ENCODE measurements at regions not wholly inside any gene's neighbourhood (a gene's known extent, or its start where the extent isn't known, plus 50 kb on each side); places are given as distances from the start of the nearest gene placed in this dataset.

GRCh38 chr5:50934343-50934742 is 267.9 kb downstream of the PARP8 start:
- Histone ChIP-seq H2BK12ac (ENCODE audit: low read depth, low read length) (no peak overlapping the region), H2AFZ (ENCODE audit: low read length) (no peak overlapping the region), H3K9ac (replicated peaks in 1 of 4; ENCODE audit: extremely low read depth in 1 of 4, low read depth in 3 of 4, low read length in 3 of 4) (no peak overlapping the region), H3K56ac (replicated peaks; ENCODE audit: insufficient read length, low read depth, low read length) (no peak overlapping the region), H3K23me2 (ENCODE audit: low read depth, low read length) (no peaks in the 10 kb centered on the region), H3K4ac (replicated peaks; ENCODE audit: insufficient read length, low read depth, low read length) (no peak overlapping the region), H4K91ac (replicated peaks; ENCODE audit: insufficient read length, low read length) (no peak overlapping the region), H3K79me2 (ENCODE audit: control insufficient read depth in 1 of 2, insufficient read depth in 2 of 2, low read length in 2 of 2) (no peaks in the 10 kb centered on the region), H3K79me1 (ENCODE audit: low read depth, low read length) (no peaks in the 10 kb centered on the region), H3K23ac (ENCODE audit: insufficient read length) (no peak overlapping the region), H3K4me3 (ENCODE audit: extremely low read depth in 1 of 4, insufficient read depth in 2 of 4, low read depth in 3 of 4, low read length in 4 of 4) (no peak overlapping the region), H3K9me3 (ENCODE audit: insufficient read depth in 2 of 2, low read depth in 1 of 2, low read length in 1 of 2) (no peaks in the 10 kb centered on the region), H3K36me3 (ENCODE audit: control insufficient read depth in 2 of 4, insufficient read depth in 4 of 4, low read length in 3 of 4) (no peaks in the 10 kb centered on the region), H3K18ac (ENCODE audit: extremely low read depth, low read length) (no peak overlapping the region), H2BK120ac (replicated peaks; ENCODE audit: low read depth, low read length) (no peak overlapping the region), H3K14ac (ENCODE audit: insufficient read length) (no peak overlapping the region), H3K27ac (ENCODE audit: low read depth, low read length) (no peak overlapping the region), H4K5ac (ENCODE audit: insufficient read length, low read depth, low read length) (no peak overlapping the region), H4K20me1 (replicated peaks in 1 of 2; ENCODE audit: control insufficient read depth in 1 of 2, insufficient read depth in 2 of 2, low read length in 2 of 2) (no peaks in the 10 kb centered on the region), H2AK5ac (ENCODE audit: low read depth, low read length) (no peak overlapping the region), H3K4me2 (ENCODE audit: insufficient read depth in 1 of 2, low read depth in 2 of 2, low read length in 2 of 2) (no peak overlapping the region), H4K8ac (ENCODE audit: extremely low read depth, insufficient read depth, low read length) (no peak overlapping the region), H2BK5ac (ENCODE audit: low read depth, low read length) (no peak overlapping the region), H3K27me3 (replicated peaks in 1 of 4; ENCODE audit: control insufficient read depth in 3 of 4, extremely low read depth in 1 of 4, insufficient read depth in 3 of 4, low read length in 3 of 4) (no peaks in the 10 kb centered on the region), H2BK20ac (ENCODE audit: low read length) (no peak overlapping the region), H2BK15ac (ENCODE audit: low read length) (no peak overlapping the region), H3K4me1 (replicated peaks in 1 of 4; ENCODE audit: control insufficient read depth in 3 of 4, insufficient read depth in 4 of 4, low read length in 3 of 4) (no peaks in the 10 kb centered on the region)
- CTCF ChIA-PET (ENCODE audit: partially characterized antibody): no interaction called here
- no peak for DNase-seq (ENCODE audit: low read depth in 1 of 2, low spot score in 2 of 2)
- FAIRE-seq: no peak
- WGBS, 2 experiments (ENCODE audit: extremely low coverage in 1 of 2, insufficient coverage in 1 of 2, insufficient read length in 1 of 2, insufficient replicate concordance in 2 of 2, low coverage in 1 of 2, low lambda C conversion rate in 2 of 2, missing lambda C conversion rate in 1 of 2): 92% methylated on average over 2 of the region's 2 CpGs; no CpG with 5 or more reads in 1 of the 2 experiments
- POLR2A ChIA-PET (ENCODE audit: partially characterized antibody): no interaction called here
- TF ChIP-seq RBBP5 (IDR thresholded peaks at IDR 0.05; ENCODE audit: borderline replicate concordance, low read depth, low read length): no peak
- TF ChIP-seq EGR1 (IDR thresholded peaks at IDR 0.05; ENCODE audit: borderline replicate concordance, low read depth, low read length): no peak
- no peak for TF ChIP-seq GABPA (IDR thresholded peaks at IDR 0.05; ENCODE audit: borderline replicate concordance, insufficient read depth, low read length)
- TF ChIP-seq HDAC2 (IDR thresholded peaks at IDR 0.05; ENCODE audit: borderline replicate concordance in 1 of 2, low read depth in 2 of 2, low read length in 2 of 2): no peak
- no peak for TF ChIP-seq JUND (IDR thresholded peaks at IDR 0.05; ENCODE audit: low read length)
- no peak for TF ChIP-seq CBX8 (IDR thresholded peaks at IDR 0.05; ENCODE audit: borderline replicate concordance, low read depth, low read length)
- no peak for TF ChIP-seq SUZ12 (IDR thresholded peaks at IDR 0.05; ENCODE audit: low read length)
- TF ChIP-seq RFX5 (IDR thresholded peaks at IDR 0.05; ENCODE audit: borderline replicate concordance, low read depth, low read length): no peak

Measured in H1 (cell line).